ENCODE measurements at regions not wholly inside any gene's neighbourhood (a gene's known extent, or its start where the extent isn't known, plus 50 kb on each side); places are given as distances from the start of the nearest gene placed in this dataset.
"Not testable (repeated sequence)": the region's sequence is repeated elsewhere in the genome, so short reads cannot be mapped to it uniquely, and the experiment has no call there.

GRCh38 chr15:30471817-30472551, 57.9 kb upstream of the GOLGA8R start:
- TF ChIP-seq, protein P1, sequence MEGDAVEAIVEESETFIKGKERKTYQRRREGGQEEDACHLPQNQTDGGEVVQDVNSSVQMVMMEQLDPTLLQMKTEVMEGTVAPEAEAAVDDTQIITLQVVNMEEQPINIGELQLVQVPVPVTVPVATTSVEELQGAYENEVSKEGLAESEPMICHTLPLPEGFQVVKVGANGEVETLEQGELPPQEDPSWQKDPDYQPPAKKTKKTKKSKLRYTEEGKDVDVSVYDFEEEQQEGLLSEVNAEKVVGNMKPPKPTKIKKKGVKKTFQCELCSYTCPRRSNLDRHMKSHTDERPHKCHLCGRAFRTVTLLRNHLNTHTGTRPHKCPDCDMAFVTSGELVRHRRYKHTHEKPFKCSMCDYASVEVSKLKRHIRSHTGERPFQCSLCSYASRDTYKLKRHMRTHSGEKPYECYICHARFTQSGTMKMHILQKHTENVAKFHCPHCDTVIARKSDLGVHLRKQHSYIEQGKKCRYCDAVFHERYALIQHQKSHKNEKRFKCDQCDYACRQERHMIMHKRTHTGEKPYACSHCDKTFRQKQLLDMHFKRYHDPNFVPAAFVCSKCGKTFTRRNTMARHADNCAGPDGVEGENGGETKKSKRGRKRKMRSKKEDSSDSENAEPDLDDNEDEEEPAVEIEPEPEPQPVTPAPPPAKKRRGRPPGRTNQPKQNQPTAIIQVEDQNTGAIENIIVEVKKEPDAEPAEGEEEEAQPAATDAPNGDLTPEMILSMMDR (IDR thresholded peaks at IDR 0.05; ENCODE audit: extremely low read depth in 1 of 2, insufficient read depth in 1 of 2, low read depth in 1 of 2, low read length in 2 of 2), result not testable (repeated sequence)
- not testable (repeated sequence) for TF ChIP-seq POLR2A (IDR thresholded peaks at IDR 0.05; ENCODE audit: low read depth, low read length); EZH2 (IDR thresholded peaks at IDR 0.05; ENCODE audit: borderline replicate concordance, low read depth, low read length, severe bottlenecking); POLR2AphosphoS5 (IDR thresholded peaks at IDR 0.05; ENCODE audit: insufficient read depth, low read depth, low read length); MYC (IDR thresholded peaks at IDR 0.05; ENCODE audit: low read depth, low read length); JUN (IDR thresholded peaks at IDR 0.05; ENCODE audit: borderline replicate concordance, insufficient read depth, insufficient read length, low read depth); FOS (IDR thresholded peaks at IDR 0.05; ENCODE audit: borderline replicate concordance, insufficient read depth, low read length)
